ENCODE measurements at regions not wholly inside any gene's neighbourhood (a gene's known extent, or its start where the extent isn't known, plus 50 kb on each side); places are given as distances from the start of the nearest gene placed in this dataset.

- no peak overlapping the region for H2AFZ ChIP-seq
- H3K36me3 ChIP-seq (ENCODE audit: control insufficient read depth, insufficient read depth, low read length) = no peaks in the 10 kb centered on the region
- no peak overlapping the region for H3K4me2 ChIP-seq (ENCODE audit: low read length)
- H3K4me3 ChIP-seq (ENCODE audit: low read depth, low read length) = no peak overlapping the region
- no peak for TF ChIP-seq CTCF (IDR thresholded peaks at IDR 0.05)
- H3K9ac ChIP-seq = no peak overlapping the region
- H3K79me2 ChIP-seq = no peaks in the 10 kb centered on the region
- no peaks in the 10 kb centered on the region for H3K4me1 ChIP-seq
- H3K27ac ChIP-seq = no peak overlapping the region
- H3K27me3 ChIP-seq (ENCODE audit: control insufficient read depth, insufficient read depth, low read length) = no peaks in the 10 kb centered on the region
- no peaks in the 10 kb centered on the region for H3K9me3 ChIP-seq (ENCODE audit: control insufficient read depth, low read length)
These were observed 49.9 kb downstream of the CHRM3 start for GRCh38 chr1:239436286-239436685.

- Histone ChIP-seq H3K4me3 (ENCODE audit: low read depth, low read length) (no peak overlapping the region), H2AFZ (no peak overlapping the region)
- TF ChIP-seq CTCF (IDR thresholded peaks at IDR 0.05) = no peak
These were observed 51.5 kb downstream of the CHRM3 start for GRCh38 chr1:239437822-239438221.

GRCh38 chr1:239438891-239439290, 52.5 kb downstream of the CHRM3 start:
- no peak overlapping the region for H3K27ac ChIP-seq
- no peaks in the 10 kb centered on the region for H3K4me1 ChIP-seq
- H3K36me3 ChIP-seq (ENCODE audit: control insufficient read depth, insufficient read depth, low read length) = no peaks in the 10 kb centered on the region
- no peaks in the 10 kb centered on the region for H3K9me3 ChIP-seq (ENCODE audit: control insufficient read depth, low read length)
- H2AFZ ChIP-seq = no peak overlapping the region
- no peak overlapping the region for H3K4me3 ChIP-seq (ENCODE audit: low read depth, low read length)
- H3K4me2 ChIP-seq (ENCODE audit: low read length) = no peak overlapping the region
- H3K27me3 ChIP-seq (ENCODE audit: control insufficient read depth, insufficient read depth, low read length) = no peaks in the 10 kb centered on the region
- no peaks in the 10 kb centered on the region for H3K79me2 ChIP-seq
- no peak overlapping the region for H3K9ac ChIP-seq
- TF ChIP-seq CTCF (IDR thresholded peaks at IDR 0.05) = no peak

More at GRCh38 chr1:239437822-239438221, 51.5 kb downstream of the CHRM3 start:
- H3K4me2 ChIP-seq (ENCODE audit: low read length) = no peak overlapping the region
- H3K9ac ChIP-seq = no peak overlapping the region
- H3K9me3 ChIP-seq (ENCODE audit: control insufficient read depth, low read length) = no peaks in the 10 kb centered on the region
- H3K4me1 ChIP-seq = no peaks in the 10 kb centered on the region
- H3K79me2 ChIP-seq = no peaks in the 10 kb centered on the region
- no peaks in the 10 kb centered on the region for H3K27me3 ChIP-seq (ENCODE audit: control insufficient read depth, insufficient read depth, low read length)
- no peak overlapping the region for H3K27ac ChIP-seq
- H3K36me3 ChIP-seq (ENCODE audit: control insufficient read depth, insufficient read depth, low read length) = no peaks in the 10 kb centered on the region

GRCh38 chr1:239443361-239443760, 57.0 kb downstream of the CHRM3 start:
- no peak for TF ChIP-seq CTCF (IDR thresholded peaks at IDR 0.05)
- H3K27ac ChIP-seq = no peak overlapping the region
- no peaks in the 10 kb centered on the region for H3K27me3 ChIP-seq (ENCODE audit: control insufficient read depth, insufficient read depth, low read length)
- H3K4me3 ChIP-seq (ENCODE audit: low read depth, low read length) = no peak overlapping the region
- no peaks in the 10 kb centered on the region for H3K79me2 ChIP-seq
- no peaks in the 10 kb centered on the region for H3K9me3 ChIP-seq (ENCODE audit: control insufficient read depth, low read length)
- no peak overlapping the region for H3K9ac ChIP-seq
- no peaks in the 10 kb centered on the region for H3K4me1 ChIP-seq
- H2AFZ ChIP-seq = no peak overlapping the region
- H3K4me2 ChIP-seq (ENCODE audit: low read length) = no peak overlapping the region
- H3K36me3 ChIP-seq (ENCODE audit: control insufficient read depth, insufficient read depth, low read length) = no peaks in the 10 kb centered on the region

- Histone ChIP-seq H3K79me2 (no peaks in the 10 kb centered on the region), H2AFZ (no peak overlapping the region), H3K36me3 (ENCODE audit: control insufficient read depth, insufficient read depth, low read length) (no peaks in the 10 kb centered on the region), H3K4me1 (no peaks in the 10 kb centered on the region), H3K27ac (no peak overlapping the region), H3K4me3 (ENCODE audit: low read depth, low read length) (no peak overlapping the region), H3K9ac (no peak overlapping the region), H3K27me3 (ENCODE audit: control insufficient read depth, insufficient read depth, low read length) (no peaks in the 10 kb centered on the region), H3K9me3 (ENCODE audit: control insufficient read depth, low read length) (no peaks in the 10 kb centered on the region), H3K4me2 (ENCODE audit: low read length) (no peak overlapping the region)
- no peak for TF ChIP-seq CTCF (IDR thresholded peaks at IDR 0.05)
These were observed 60.2 kb downstream of the CHRM3 start for GRCh38 chr1:239446611-239447010.
